ENCODE measurements at regions not wholly inside any gene's neighbourhood (a gene's known extent, or its start where the extent isn't known, plus 50 kb on each side); places are given as distances from the start of the nearest gene placed in this dataset.
"Not testable (repeated sequence)": the region's sequence is repeated elsewhere in the genome, so short reads cannot be mapped to it uniquely, and the experiment has no call there.

DNA sequence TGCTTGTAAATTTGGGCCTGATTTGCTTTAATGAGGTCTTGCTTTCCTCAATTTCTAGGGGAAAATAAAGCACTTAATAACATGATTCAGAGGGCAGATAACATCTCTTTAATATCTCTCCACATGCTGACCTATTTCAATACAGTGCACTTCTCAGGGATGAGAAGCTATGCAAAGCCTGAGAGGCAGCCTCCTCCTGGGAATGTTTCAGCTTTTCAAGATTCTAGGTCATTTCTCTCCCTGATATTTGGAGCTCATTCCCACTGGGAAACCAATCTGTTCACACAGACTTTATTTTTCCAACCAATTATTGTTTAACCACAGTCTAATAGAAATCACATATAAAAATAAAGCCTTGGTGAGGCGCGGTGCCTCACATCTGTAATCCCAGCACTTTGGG is 67.0 kb upstream of the LSAMP start:
- DNase-seq, result peak; percentile 82

- no peak for DNase-seq
These were observed 67.6 kb upstream of the LSAMP start for GRCh38 chr3:116512931-116513330.

GRCh38 chr3:116515973-116516372 is 70.7 kb upstream of the LSAMP start:
- DNase-seq, result no peak

GRCh38 chr3:116517308-116517707 is 72.0 kb upstream of the LSAMP start:
- DNase-seq, result peak; percentile 26

GRCh38 chr3:116519101-116519500 is 73.8 kb upstream of the LSAMP start:
- DNase-seq, result not testable (repeated sequence)

DNA sequence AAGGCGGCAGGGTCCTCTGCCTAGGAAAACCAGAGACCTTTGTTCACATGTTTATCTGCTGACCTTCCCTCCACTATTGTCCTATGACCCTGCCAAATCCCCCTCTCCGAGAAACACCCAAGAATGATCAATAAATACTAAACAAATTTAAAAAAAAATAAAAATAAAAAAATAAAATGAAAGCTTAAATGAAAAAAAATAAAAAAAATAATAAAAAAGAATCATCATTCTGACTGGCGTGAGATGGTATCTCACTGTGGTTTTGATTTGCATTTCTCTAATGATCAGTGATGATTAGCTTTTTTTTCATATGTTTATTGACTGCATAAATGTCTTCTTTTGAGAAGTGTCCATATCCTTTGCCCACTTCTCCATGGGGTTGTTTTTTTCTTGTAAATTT is 74.5 kb upstream of the LSAMP start:
- not testable (repeated sequence) for DNase-seq

DNA sequence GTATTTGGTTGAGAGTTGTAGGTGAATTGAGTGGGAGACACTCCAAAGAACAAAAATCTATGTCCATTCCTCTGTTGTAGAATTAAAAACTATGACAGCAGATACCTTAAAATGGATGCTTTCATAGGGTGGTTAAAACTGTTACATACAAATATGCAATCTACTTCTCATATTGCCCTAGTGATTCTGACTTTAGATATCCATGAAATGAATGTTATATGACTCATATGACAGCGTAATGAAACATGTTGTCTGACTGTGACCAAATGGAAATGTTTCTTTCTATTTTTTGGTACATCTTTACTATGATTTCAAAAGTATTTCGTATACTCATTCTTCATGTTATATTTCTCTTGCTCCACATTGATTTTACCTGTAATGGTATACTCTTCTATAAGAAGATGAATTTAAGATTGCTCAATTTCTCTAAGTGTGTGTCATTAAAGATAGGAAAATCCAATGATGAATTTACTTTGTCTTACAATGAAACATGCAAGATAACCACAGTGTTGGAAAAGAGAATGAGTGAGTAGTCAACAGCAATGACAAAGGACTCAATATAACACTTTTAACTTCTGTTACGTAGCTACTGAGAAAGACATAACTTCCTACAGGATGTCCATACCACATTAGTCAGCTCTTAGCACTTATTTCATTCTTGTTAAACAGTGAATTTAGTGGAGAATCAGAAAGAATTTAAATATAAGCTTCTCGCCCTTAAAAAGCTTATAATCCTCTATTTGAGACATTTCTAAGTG is 79.3 kb upstream of the LSAMP start:
- no peak for DNase-seq

DNA sequence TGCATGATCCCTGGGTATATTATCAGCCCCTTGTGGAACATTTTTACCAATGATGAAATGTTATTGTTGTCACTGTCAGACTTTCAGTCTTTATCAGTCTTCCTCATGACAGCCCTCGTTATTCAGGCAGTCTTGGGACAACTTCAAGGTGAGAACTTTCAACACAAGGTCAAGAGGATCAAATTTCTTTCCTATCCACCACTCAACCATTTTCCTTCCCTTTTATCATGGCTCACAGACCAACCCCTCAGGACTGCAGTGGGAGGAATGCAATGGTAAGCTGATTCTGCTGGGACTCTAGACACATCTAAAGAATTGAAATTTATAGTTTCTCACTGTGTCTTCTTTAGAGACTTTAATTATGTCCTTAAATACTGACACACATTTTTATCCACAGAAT is 107.0 kb upstream of the LSAMP start:
- DNase-seq, result no peak

GRCh38 chr3:116553355-116553754 is 108.1 kb upstream of the LSAMP start:
- peak; percentile 2 for DNase-seq

GRCh38 chr3:116561529-116561928 is 116.2 kb upstream of the LSAMP start:
- DNase-seq, result no peak

- DNase-seq, result no peak
These were observed 118.1 kb upstream of the LSAMP start for GRCh38 chr3:116563351-116563750.

GRCh38 chr3:116566478-116566960 is 121.2 kb upstream of the LSAMP start:
- no peak for DNase-seq

- no peak for DNase-seq
These were observed 124.3 kb upstream of the LSAMP start for GRCh38 chr3:116569611-116570010.

DNA sequence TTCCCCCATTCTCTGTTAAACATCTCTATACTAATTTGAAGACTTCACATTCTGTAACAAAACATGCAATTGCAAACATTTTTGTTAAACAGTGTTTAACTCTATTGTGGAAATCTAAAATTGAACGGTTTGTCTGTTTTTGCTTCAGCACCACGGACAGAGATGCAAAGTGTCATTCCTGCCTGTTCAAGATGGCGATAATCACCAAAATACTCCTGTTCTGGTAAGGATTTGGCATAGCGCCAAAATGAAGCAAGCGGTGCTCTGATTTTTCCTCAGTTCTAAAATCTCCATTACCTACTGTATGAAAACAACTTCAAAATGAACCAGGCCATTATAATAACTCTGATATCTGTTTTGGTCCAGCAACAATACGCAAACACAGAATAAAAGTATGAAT is 129.7 kb upstream of the TUSC7 start:
- no peak for DNase-seq

GRCh38 chr3:116586285-116586944 is 123.2 kb upstream of the TUSC7 start:
- no peak for DNase-seq

GRCh38 chr3:116591236-116591635 is 118.3 kb upstream of the TUSC7 start:
- no peak for DNase-seq

DNA sequence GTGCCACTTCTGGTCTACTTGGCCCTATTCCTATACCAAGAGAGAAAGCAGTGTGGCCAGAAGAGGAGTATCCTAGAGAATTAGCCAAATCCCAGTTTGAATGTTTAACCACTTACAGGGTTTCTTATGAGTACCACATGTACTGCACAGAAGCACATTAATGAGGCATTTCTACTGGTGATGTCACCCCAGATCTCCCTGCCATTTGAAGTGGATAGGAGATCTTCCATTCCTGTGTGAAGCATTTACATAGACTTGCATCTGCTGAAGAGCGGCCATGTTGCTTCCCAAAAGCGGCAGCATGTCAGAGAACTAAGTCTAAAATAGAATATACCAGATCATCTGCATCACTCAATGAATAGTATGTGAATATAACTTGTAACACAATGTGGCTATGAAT is 108.4 kb upstream of the TUSC7 start:
- DNase-seq, result no peak

- no peak for DNase-seq
These were observed 102.4 kb upstream of the TUSC7 start for GRCh38 chr3:116607205-116607604.

GRCh38 chr3:116610124-116610523 is 99.5 kb upstream of the TUSC7 start:
- no peak for DNase-seq

DNA sequence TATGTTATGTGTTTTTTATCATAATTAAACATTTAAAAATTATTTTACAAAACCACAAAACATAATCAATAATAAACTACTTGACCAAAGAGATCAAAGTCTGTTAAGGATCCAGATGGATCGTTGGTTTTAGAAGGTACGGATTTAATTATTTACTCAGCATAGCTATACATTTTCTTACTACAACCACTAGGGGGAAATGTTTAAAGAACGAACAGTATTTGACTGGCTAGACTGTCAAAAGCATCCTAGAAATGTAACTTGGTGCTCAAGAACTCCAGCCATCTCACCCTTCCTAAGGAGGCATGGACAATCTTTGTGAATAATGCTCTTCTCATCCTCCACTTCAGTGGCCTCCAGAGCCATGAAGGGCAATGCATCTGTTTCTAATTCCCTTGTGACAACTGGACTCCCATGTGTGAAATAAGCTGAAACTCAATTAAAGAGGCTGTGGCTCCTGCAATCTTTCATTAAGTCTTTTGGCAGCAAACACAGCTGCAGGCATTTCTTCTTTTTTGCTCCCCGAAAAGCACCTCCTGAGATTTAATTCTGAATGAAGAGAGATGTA is 94.7 kb upstream of the TUSC7 start:
- DNase-seq, result peak; percentile 17

GRCh38 chr3:116618138-116618537 is 91.4 kb upstream of the TUSC7 start:
- no peak for DNase-seq

- no peak for DNase-seq
These were observed 90.6 kb upstream of the TUSC7 start for GRCh38 chr3:116618930-116619329.

- no peak for DNase-seq
These were observed 79.1 kb upstream of the TUSC7 start for GRCh38 chr3:116630494-116630893.

- DNase-seq, result no peak
These were observed 69.9 kb upstream of the TUSC7 start for GRCh38 chr3:116639641-116640040.

All from DMS 273 treated with DMSO at 0.1 percent for 48 hours (cell line).